H1 (cell line): ENCODE measurements at regions not wholly inside any gene's neighbourhood (a gene's known extent, or its start where the extent isn't known, plus 50 kb on each side); places are given as distances from the start of the nearest gene placed in this dataset.

Experiments
- CTCF ChIP-seq, 3 experiments: IDR thresholded peaks; 1 replicate in 2 of 3; 2 replicates in 1 of 3; pipeline versions ENCODE4 v1.5.1 to v1.6.1; 2011; ENCODE audit warnings: low read length in 3 of 3, mild to moderate bottlenecking in 3 of 3, inconsistent platforms in 2 of 3, low read depth in 1 of 3, moderate library complexity in 1 of 3; ENCODE audit not compliant: insufficient read depth in 1 of 3; ENCODE audit errors: control extremely low read depth in 1 of 3
- EP300 ChIP-seq, 2 experiments: IDR thresholded peaks; 1 replicate in 1 of 2; 2 replicates in 1 of 2; pipeline ENCODE4 v1.6.1; 2011 to 2012; ENCODE audit warnings: low read depth in 2 of 2, low read length in 2 of 2, mild to moderate bottlenecking in 2 of 2, borderline replicate concordance in 1 of 2, inconsistent platforms in 1 of 2, moderate library complexity in 1 of 2
- EZH2 ChIP-seq: fragments of 200-600 bp; sonication (generic); IDR thresholded peaks from 2 replicates; pipeline ENCODE4 v1.7.1; 2012; ENCODE audit warnings: low read depth, mild to moderate bottlenecking, moderate library complexity, low read length, inconsistent platforms; ENCODE audit not compliant: severe bottlenecking
- GABPA ChIP-seq: IDR thresholded peaks from 2 replicates; pipeline ENCODE4 v1.6.1; 2011; ENCODE audit warnings: mild to moderate bottlenecking, low read length, moderate library complexity, borderline replicate concordance; ENCODE audit not compliant: insufficient read depth
- JUN ChIP-seq: IDR thresholded peaks from 2 replicates; pipeline ENCODE4 v1.6.1; 2011; ENCODE audit warnings: low read depth, mild to moderate bottlenecking, improper control_type of control experiment, low read length
- POLR2AphosphoS5 ChIP-seq: IDR thresholded peaks from 2 replicates; pipeline ENCODE4 v1.6.1; 2011; ENCODE audit warnings: low read depth, low read length
- SIRT6 ChIP-seq: IDR thresholded peaks from one replicate; pipeline ENCODE4 v1.7.1; 2012; ENCODE audit warnings: low read length, inconsistent platforms
- SUZ12 ChIP-seq: fragments of 200-600 bp; sonication (generic); IDR thresholded peaks from 2 replicates; pipeline ENCODE4 v1.6.1; 2012; ENCODE audit warnings: mild to moderate bottlenecking, inconsistent platforms, low read length, moderate library complexity, mixed read lengths

GRCh38 chr2:126796931-126797621 is 101.6 kb upstream of the TEX51 start:
- TF ChIP-seq CTCF (IDR thresholded peaks at IDR 0.05; ENCODE audit: control extremely low read depth in 1 of 3, insufficient read depth in 1 of 3, low read depth in 1 of 3, low read length in 3 of 3) (no peak), EZH2 (no peak), SUZ12 (no peak), JUN (no peak), SIRT6 (no peak), EP300 (IDR thresholded peaks at IDR 0.05; ENCODE audit: borderline replicate concordance in 1 of 2, low read depth in 2 of 2, low read length in 2 of 2) (no peak), GABPA (no peak), POLR2AphosphoS5 (no peak)
